GM19240 (cell line): ENCODE measurements at regions not wholly inside any gene's neighbourhood (a gene's known extent, or its start where the extent isn't known, plus 50 kb on each side); places are given as distances from the start of the nearest gene placed in this dataset.

Experiments
- DNase-seq: peaks from one replicate; pipeline ENCODE4 v3.0.0; 2011; ENCODE audit warnings: low spot score; ENCODE audit not compliant: insufficient read length

- DNase-seq: no peak
Measured at GRCh38 chr5:54772684-54773083, 212.7 kb downstream of the ESM1 start.

GRCh38 chr5:54772231-54772630, 213.2 kb downstream of the ESM1 start:
- DNase-seq: no peak

GRCh38 chr5:54769746-54770145, 215.6 kb downstream of the ESM1 start:
- DNase-seq: no peak

GRCh38 chr5:54769072-54769471, 216.3 kb downstream of the ESM1 start:
- DNase-seq: no peak

- no peak for DNase-seq
Measured at GRCh38 chr5:54766748-54767147, 218.6 kb downstream of the ESM1 start.

GRCh38 chr5:54765165-54766028, 220.0 kb downstream of the ESM1 start:
- no peak for DNase-seq

- DNase-seq: no peak
Measured at GRCh38 chr5:54764102-54765090, 221.0 kb downstream of the ESM1 start.

GRCh38 chr5:54761213-54761701, 224.1 kb downstream of the ESM1 start:
- DNase-seq: no peak

GRCh38 chr5:54760182-54760935, 225.0 kb downstream of the ESM1 start:
- no peak for DNase-seq

GRCh38 chr5:54758038-54758437, 227.4 kb downstream of the ESM1 start:
- no peak for DNase-seq

- DNase-seq: no peak
Measured at GRCh38 chr5:54757541-54757940, 227.9 kb downstream of the ESM1 start.

GRCh38 chr5:54756796-54757402, 228.5 kb downstream of the ESM1 start:
- DNase-seq: no peak

GRCh38 chr5:54756301-54756700, 229.1 kb downstream of the ESM1 start:
- DNase-seq: no peak

GRCh38 chr5:54754878-54755277, 230.5 kb downstream of the ESM1 start:
- no peak for DNase-seq

- DNase-seq: no peak
Measured at GRCh38 chr5:54754420-54754819, 231.0 kb downstream of the ESM1 start.

GRCh38 chr5:54753753-54754152, 231.6 kb downstream of the ESM1 start:
- DNase-seq: no peak

- DNase-seq: no peak
Measured at GRCh38 chr5:54753034-54753433, 232.4 kb downstream of the ESM1 start.

GRCh38 chr5:54748527-54748926, 231.0 kb downstream of the SNX18 start:
- DNase-seq: no peak

GRCh38 chr5:54746777-54747398, 229.3 kb downstream of the SNX18 start:
- DNase-seq: no peak

GRCh38 chr5:54746346-54746745, 228.8 kb downstream of the SNX18 start:
- no peak for DNase-seq
